ENCODE measurements at regions not wholly inside any gene's neighbourhood (a gene's known extent, or its start where the extent isn't known, plus 50 kb on each side); places are given as distances from the start of the nearest gene placed in this dataset.
A peak's percentile ranks its signal among the peaks of the same experiment; 100 is the strongest.

- no peak for DNase-seq
Measured at GRCh38 chr5:121221483-121221882, 630.2 kb upstream of the FTMT start.

GRCh38 chr5:121226765-121227164, 624.9 kb upstream of the FTMT start:
- no peak for DNase-seq

GRCh38 chr5:121239951-121240350, 611.7 kb upstream of the FTMT start:
- no peak for DNase-seq

GRCh38 chr5:121246971-121247370, 604.7 kb upstream of the FTMT start:
- no peak for DNase-seq

- no peak for DNase-seq
Measured at GRCh38 chr5:121251954-121252353, 599.7 kb upstream of the FTMT start.

GRCh38 chr5:121257621-121258020, 594.1 kb upstream of the FTMT start:
- DNase-seq, result no peak

GRCh38 chr5:121263456-121263855, 588.2 kb upstream of the FTMT start:
- no peak for DNase-seq

- DNase-seq, result no peak
Measured at GRCh38 chr5:121264605-121265004, 587.1 kb upstream of the FTMT start.

- no peak for DNase-seq
Measured at GRCh38 chr5:121271546-121271945, 580.1 kb upstream of the FTMT start.

GRCh38 chr5:121273833-121274433, 577.7 kb upstream of the FTMT start:
- no peak for DNase-seq

GRCh38 chr5:121279801-121280200, 571.9 kb upstream of the FTMT start:
- no peak for DNase-seq

- DNase-seq, result no peak
Measured at GRCh38 chr5:121285801-121286521, 565.7 kb upstream of the FTMT start.

GRCh38 chr5:121288781-121289180, 562.9 kb upstream of the FTMT start:
- no peak for DNase-seq

- DNase-seq, result no peak
Measured at GRCh38 chr5:121292664-121293063, 559.0 kb upstream of the FTMT start.

- DNase-seq, result no peak
Measured at GRCh38 chr5:121296356-121296755, 555.3 kb upstream of the FTMT start.

- no peak for DNase-seq
Measured at GRCh38 chr5:121299153-121299552, 552.5 kb upstream of the FTMT start.

GRCh38 chr5:121304838-121305237, 546.8 kb upstream of the FTMT start:
- DNase-seq, result no peak

GRCh38 chr5:121313886-121314285, 537.8 kb upstream of the FTMT start:
- no peak for DNase-seq

GRCh38 chr5:121315786-121316185, 535.9 kb upstream of the FTMT start:
- DNase-seq, result no peak

- no peak for DNase-seq
Measured at GRCh38 chr5:121319292-121319691, 532.4 kb upstream of the FTMT start.

- DNase-seq, result peak in 1 of 2 experiments; percentile 2
Measured at GRCh38 chr5:121325930-121326329, 525.8 kb upstream of the FTMT start.

- no peak for DNase-seq
Measured at GRCh38 chr5:121350181-121350930, 501.3 kb upstream of the FTMT start.

GRCh38 chr5:121366515-121366914, 485.2 kb upstream of the FTMT start:
- DNase-seq, result no peak

- no peak for DNase-seq
Measured at GRCh38 chr5:121373371-121373770, 478.3 kb upstream of the FTMT start.
